HEK293 (cell line): ENCODE measurements at regions not wholly inside any gene's neighbourhood (a gene's known extent, or its start where the extent isn't known, plus 50 kb on each side); places are given as distances from the start of the nearest gene placed in this dataset.
"Not testable (repeated sequence)": the region's sequence is repeated elsewhere in the genome, so short reads cannot be mapped to it uniquely, and the experiment has no call there.

Source experiments
- CTCF ChIA-PET: fragments of 350-600 bp; formaldehyde crosslinking; extraction: SDS; loops from one replicate; lab custom pipeline; 2021; ENCODE audit warnings: antibody characterized with exemption; lab: Yijun Ruan, JAX
- POLR2A ChIA-PET: fragments of 300-600 bp; formaldehyde crosslinking; extraction: SDS; loops from one replicate; lab custom pipeline; 2020; ENCODE audit warnings: antibody characterized with exemption, inconsistent platforms; lab: Yijun Ruan, JAX
- H3K27ac ChIP-seq: fragments of 200-500 bp; sonication (Bioruptor generic); 2 replicates; pipeline ENCODE4 v1.5.1; 2014; ENCODE audit warnings: low read depth, low read length, control low read depth, inconsistent platforms; ENCODE audit errors: extremely low read depth
- H3K36me3 ChIP-seq, 2 experiments: fragments of 200-500 bp in 1 of 2; sonication (Bioruptor generic) in 1 of 2; 1 replicate in 1 of 2; 2 replicates in 1 of 2; pipeline ENCODE4 v1.5.1; 2014 to 2017; ENCODE audit warnings: inconsistent platforms in 2 of 2, low read length in 2 of 2; ENCODE audit not compliant: control insufficient read depth in 2 of 2, insufficient read depth in 1 of 2
- H3K4me1 ChIP-seq: fragments of 200-500 bp; sonication (Bioruptor generic); 2 replicates; pipeline ENCODE4 v1.5.1; 2014; ENCODE audit warnings: mild to moderate bottlenecking, low read length, inconsistent platforms; ENCODE audit not compliant: control insufficient read depth, insufficient read depth
- H3K4me3 ChIP-seq: 2 replicates; pipeline ENCODE4 v1.5.1; 2011; ENCODE audit warnings: low read depth, mild to moderate bottlenecking, control low read depth, low read length, moderate library complexity
- H3K9me3 ChIP-seq: fragments of 200-500 bp; sonication (Bioruptor generic); 2 replicates; pipeline ENCODE4 v1.5.1; 2014; ENCODE audit warnings: low read depth, low read length, inconsistent platforms; ENCODE audit not compliant: control insufficient read depth, insufficient read depth
- ELK4 ChIP-seq: IDR thresholded peaks from 2 replicates; pipeline ENCODE4 v1.6.1; 2011; ENCODE audit warnings: mild to moderate bottlenecking, low read depth, low read length, borderline replicate concordance
- FEZF1 ChIP-seq: fragments of 450-650 bp; formaldehyde crosslinking; IDR thresholded peaks from 2 replicates; pipeline ENCODE4 v1.5.1; 2016; ENCODE audit warnings: missing biosample characterization, missing genetic modification characterization
- SP7 ChIP-seq: fragments of 450-650 bp; formaldehyde crosslinking; IDR thresholded peaks from 2 replicates; pipeline ENCODE4 v1.5.1; 2016; ENCODE audit warnings: missing biosample characterization, missing genetic modification characterization
- TCF7L2 ChIP-seq: IDR thresholded peaks from 2 replicates; pipeline ENCODE4 v1.6.1; 2011; ENCODE audit warnings: low read depth, mild to moderate bottlenecking, inconsistent platforms, low read length, moderate library complexity, borderline replicate concordance
- TRIM28 ChIP-seq: IDR thresholded peaks from 2 replicates; pipeline ENCODE4 v1.6.1; 2011; ENCODE audit warnings: low read length, control low read depth, borderline replicate concordance
- ZBTB48 ChIP-seq: fragments of 450-650 bp; formaldehyde crosslinking; IDR thresholded peaks from 2 replicates; pipeline ENCODE4 v1.5.1; 2016; ENCODE audit warnings: missing biosample characterization, missing genetic modification characterization
- ZBTB7A ChIP-seq: fragments of 450-650 bp; formaldehyde crosslinking; IDR thresholded peaks from 2 replicates; pipeline ENCODE4 v1.5.1; 2016; ENCODE audit warnings: low read depth, missing biosample characterization, missing genetic modification characterization
- ZNF132 ChIP-seq: fragments of 450-650 bp; formaldehyde crosslinking; IDR thresholded peaks from 2 replicates; pipeline ENCODE4 v1.5.1; 2017; ENCODE audit warnings: missing biosample characterization, missing genetic modification characterization, borderline replicate concordance
- ZNF324 ChIP-seq: fragments of 450-650 bp; formaldehyde crosslinking; IDR thresholded peaks from 2 replicates; pipeline ENCODE4 v1.5.1; 2016; ENCODE audit warnings: missing biosample characterization, missing genetic modification characterization
- ZNF404 ChIP-seq: fragments of 450-650 bp; formaldehyde crosslinking; IDR thresholded peaks from 2 replicates; pipeline ENCODE4 v1.5.1; 2017; ENCODE audit warnings: missing biosample characterization, missing genetic modification characterization
- ZNF510 ChIP-seq: fragments of 450-650 bp; formaldehyde crosslinking; IDR thresholded peaks from 2 replicates; pipeline ENCODE4 v1.5.1; 2018; ENCODE audit warnings: mild to moderate bottlenecking, missing genetic modification characterization, missing biosample characterization; ENCODE audit not compliant: insufficient replicate concordance
- ZNF561 ChIP-seq: fragments of 450-650 bp; IDR thresholded peaks from 2 replicates; pipeline ENCODE4 v1.5.1; 2018; ENCODE audit warnings: missing biosample characterization, missing genetic modification characterization, borderline replicate concordance
- ZNF660 ChIP-seq: fragments of 450-650 bp; IDR thresholded peaks from 2 replicates; pipeline ENCODE4 v1.5.1; 2018; ENCODE audit warnings: missing biosample characterization, mild to moderate bottlenecking, missing genetic modification characterization

DNA sequence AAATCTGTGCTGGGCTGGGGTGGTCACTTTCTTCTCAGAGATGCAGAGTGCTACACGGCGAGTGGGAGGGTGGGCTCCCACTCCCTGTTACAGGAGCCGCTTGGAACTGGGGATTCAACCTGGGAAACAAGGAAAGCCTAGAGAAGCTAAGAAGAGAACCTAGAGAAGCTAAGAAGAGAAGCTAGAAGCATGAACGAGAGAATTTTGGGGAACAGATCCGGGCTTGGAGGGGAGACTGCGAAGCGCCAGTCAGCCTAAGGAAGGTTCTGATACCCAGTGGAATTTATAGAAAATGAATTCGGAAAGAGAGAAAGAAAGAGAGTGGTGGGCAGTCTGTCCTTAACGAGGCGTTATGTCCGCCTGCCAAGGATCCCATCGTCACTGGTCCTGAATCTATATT, 492.0 kb downstream of the PRIM2 start:
- H3K27ac ChIP-seq, H3K36me3 ChIP-seq, H3K4me1 ChIP-seq, H3K4me3 ChIP-seq, POLR2A ChIA-PET, CTCF ChIA-PET, H3K9me3 ChIP-seq: not testable (repeated sequence)

DNA sequence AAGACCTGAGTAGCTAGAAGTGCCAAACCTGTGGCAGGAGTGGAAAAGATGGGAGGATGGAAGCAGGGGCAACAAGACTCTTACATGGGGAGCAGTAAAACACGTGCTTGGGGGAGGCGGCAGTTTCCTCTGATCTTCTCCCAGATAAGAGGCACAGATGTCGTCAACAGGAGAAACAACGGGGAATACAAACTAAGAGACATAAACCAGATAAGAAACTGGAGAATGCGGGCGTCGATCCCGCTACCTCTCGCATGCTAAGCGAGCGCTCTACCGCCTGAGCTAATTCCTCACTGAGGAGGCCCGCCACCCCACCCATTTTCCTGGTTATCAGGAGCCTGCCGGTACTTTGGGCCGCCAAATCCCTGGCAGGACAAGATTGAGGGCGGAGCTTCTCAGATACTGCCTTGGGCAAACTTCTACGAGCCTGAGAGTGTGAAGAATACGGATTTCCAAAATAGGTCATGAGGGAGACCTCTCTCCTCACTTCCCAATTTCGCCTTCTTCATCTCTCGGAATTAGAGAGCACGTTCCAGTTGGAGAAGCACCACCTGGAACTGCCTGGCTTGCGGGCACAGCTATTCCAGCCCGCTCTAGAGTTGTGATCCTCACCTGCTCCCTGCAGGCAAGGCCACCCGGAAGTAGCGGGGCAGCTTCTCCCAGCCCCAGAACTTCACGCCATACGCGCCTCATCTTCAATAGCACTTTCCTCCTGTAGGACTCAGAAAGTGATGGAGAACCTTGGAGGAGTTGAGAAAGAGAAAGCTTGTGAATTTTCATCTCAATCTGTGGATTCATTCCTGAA, 496.0 kb downstream of the PRIM2 start:
- H3K27ac ChIP-seq, H3K4me1 ChIP-seq, H3K36me3 ChIP-seq, POLR2A ChIA-PET, H3K4me3 ChIP-seq: not testable (repeated sequence)
- TF ChIP-seq TRIM28 (peak; percentile 57), TCF7L2 (peak; percentile 44; the same call in 1 of the 2 replicates)
- TF ChIP-seq, all 188 proteins: peak for 2; not testable (repeated sequence) for 186
- CTCF ChIA-PET, H3K9me3 ChIP-seq: not testable (repeated sequence)

DNA sequence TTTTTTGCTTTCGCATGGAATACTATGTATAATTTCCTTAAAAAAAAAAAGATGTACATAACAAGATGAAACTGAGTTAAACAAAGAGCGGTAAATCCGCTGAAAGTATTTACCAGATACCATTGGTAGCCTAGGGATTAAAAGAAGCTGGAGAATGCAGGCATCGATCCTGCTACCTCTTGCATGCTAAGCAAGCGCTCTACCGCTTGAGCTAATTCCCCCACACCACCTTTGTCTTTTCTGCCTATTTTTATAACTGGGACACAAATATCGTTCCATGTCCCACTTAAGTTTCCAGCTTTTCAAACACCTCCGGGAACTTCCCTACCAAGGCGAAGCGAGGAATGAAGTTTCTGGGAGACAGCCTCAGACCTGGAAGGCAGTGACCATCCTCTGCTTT, 498.4 kb downstream of the PRIM2 start:
- H3K36me3 ChIP-seq, H3K4me3 ChIP-seq, CTCF ChIA-PET, H3K4me1 ChIP-seq, H3K27ac ChIP-seq, H3K9me3 ChIP-seq: not testable (repeated sequence)
- POLR2A ChIA-PET, result interaction anchor here (0.7 kb wide), 1 partner anchor 26 kb away, joined by 4 read pairs; no protein-coding TSS in a partner anchor

- CTCF ChIA-PET, H3K27ac ChIP-seq: not testable (repeated sequence)
Observed at GRCh38 chr6:57821325-57821724, 503.9 kb downstream of the PRIM2 start.

DNA sequence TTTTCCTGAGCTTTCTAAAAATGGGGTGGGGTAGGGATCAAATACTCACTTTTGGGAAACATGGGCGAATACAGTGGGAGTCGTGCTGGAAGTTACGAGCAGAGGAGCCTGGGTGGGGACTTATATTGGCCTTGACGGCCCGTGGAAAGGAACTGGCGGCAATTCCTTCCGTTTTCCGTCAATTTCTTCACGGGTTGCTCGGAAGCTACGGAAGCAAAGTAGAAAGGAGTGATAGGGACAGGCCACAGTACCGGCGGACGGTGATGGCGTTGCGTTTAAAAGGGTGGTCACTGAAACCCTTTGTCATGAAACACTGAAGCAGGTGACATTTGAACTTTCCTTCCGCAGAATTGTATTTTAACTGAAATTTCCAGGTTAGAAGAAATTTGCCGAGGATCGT, 505.0 kb downstream of the PRIM2 start:
- H3K4me3 ChIP-seq, POLR2A ChIA-PET, H3K36me3 ChIP-seq, CTCF ChIA-PET, H3K9me3 ChIP-seq, H3K27ac ChIP-seq, H3K4me1 ChIP-seq: not testable (repeated sequence)

More at GRCh38 chr6:57821325-57821724, 503.9 kb downstream of the PRIM2 start:
- H3K9me3 ChIP-seq, H3K4me3 ChIP-seq, H3K36me3 ChIP-seq, POLR2A ChIA-PET, H3K4me1 ChIP-seq: not testable (repeated sequence)

DNA sequence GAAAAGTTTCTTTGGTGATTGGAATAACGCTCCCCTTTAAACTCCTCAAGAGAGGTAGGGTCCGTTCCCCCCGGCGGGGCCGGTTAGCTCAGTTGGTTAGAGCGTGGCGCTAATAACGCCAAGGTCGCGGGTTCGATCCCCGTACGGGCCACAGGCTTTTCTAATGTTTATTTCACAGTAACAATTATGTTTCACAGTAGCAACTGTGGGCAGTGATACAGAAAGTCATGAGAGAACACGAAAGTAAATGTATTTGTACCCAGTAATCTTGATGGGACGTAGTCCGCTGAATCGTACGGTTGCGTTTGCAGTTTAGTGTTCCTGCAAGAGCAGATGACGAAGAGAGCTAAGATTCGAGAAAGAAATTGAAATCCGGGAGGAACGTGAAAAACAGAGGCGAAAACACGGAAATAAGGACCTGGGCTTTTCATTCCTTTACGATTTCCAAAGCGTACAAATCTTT, 505.5 kb downstream of the PRIM2 start:
- H3K36me3 ChIP-seq, result no peaks in the 10 kb centered on the region
- no peak overlapping the region for H3K27ac ChIP-seq
- no peaks in the 10 kb centered on the region for H3K9me3 ChIP-seq
- H3K4me1 ChIP-seq, result no peaks in the 10 kb centered on the region
- ChIA-PET POLR2A (no interaction called here), CTCF (no interaction called here)
- H3K4me3 ChIP-seq, result no peak overlapping the region
- TF ChIP-seq ELK4 (no peak), ZNF561 (tag by site-specific recombination) (no peak), ZBTB48 (tag by site-specific recombination) (no peak), ZNF510 (tag by site-specific recombination) (no peak), ZNF132 (tag by site-specific recombination) (no peak), ZNF660 (tag by site-specific recombination) (no peak), ZBTB7A (tag by site-specific recombination) (no peak), SP7 (no peak), FEZF1 (tag by site-specific recombination) (no peak), ZNF324 (tag by site-specific recombination) (no peak), ZNF404 (tag by site-specific recombination) (no peak)

GRCh38 chr6:57837622-57838209, 520.3 kb downstream of the PRIM2 start:
- H3K4me1 ChIP-seq, H3K9me3 ChIP-seq, POLR2A ChIA-PET, H3K27ac ChIP-seq, H3K36me3 ChIP-seq, H3K4me3 ChIP-seq: not testable (repeated sequence)
- CTCF ChIA-PET, result interaction anchor here (0.7 kb wide), 1 partner anchor 256 kb away, joined by 3 read pairs; no protein-coding TSS in a partner anchor
